IMR-90 (cell line): ENCODE measurements at regions not wholly inside any gene's neighbourhood (a gene's known extent, or its start where the extent isn't known, plus 50 kb on each side); places are given as distances from the start of the nearest gene placed in this dataset.

Source experiments
- BHLHE40 ChIP-seq: fragments of 150-350 bp; IDR thresholded peaks from 2 replicates; pipeline ENCODE4 v1.6.1; 2016; ENCODE audit warnings: mild to moderate bottlenecking, low read depth, low read length
- CTCF ChIP-seq: conservative IDR thresholded peaks from 2 replicates; pipeline ENCODE4 v1.5.1; 2012; ENCODE audit warnings: mild to moderate bottlenecking, low read depth, low read length, improper control_type of control experiment

DNA sequence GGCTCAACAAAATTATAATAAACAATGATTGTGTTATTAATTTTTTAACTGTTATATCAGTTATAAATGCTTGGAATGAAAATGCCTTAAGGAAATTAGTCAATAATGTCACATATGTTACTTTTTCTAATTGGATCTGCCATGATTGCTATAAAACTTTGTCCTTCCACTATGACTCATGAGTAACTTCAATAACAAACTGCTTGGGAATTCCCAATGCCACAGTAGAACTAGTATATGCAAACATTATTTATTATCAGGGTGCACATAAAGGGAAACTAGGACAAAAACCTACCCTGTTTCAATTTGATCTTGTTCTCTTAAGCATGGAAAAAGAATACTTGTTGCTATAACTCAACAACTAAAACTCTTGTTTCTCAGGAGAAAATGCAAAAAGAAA lies 59.1 kb upstream of the PDC start:
- no peak for TF ChIP-seq CTCF
- no peak for TF ChIP-seq BHLHE40
